Pancreas (tissue), 10 donors: ENCODE measurements at regions not wholly inside any gene's neighbourhood (a gene's known extent, or its start where the extent isn't known, plus 50 kb on each side); places are given as distances from the start of the nearest gene placed in this dataset.
"Not testable (repeated sequence)": the region's sequence is repeated elsewhere in the genome, so short reads cannot be mapped to it uniquely, and the experiment has no call there.

ENCODE experiments used
- ATAC-seq, 4 donors: fragments of 200-7000 bp; cut with Tn5 transposase; one replicate each; pipeline versions ENCODE4 v1.8.0 to v1.9.1; 2020; ENCODE audit warnings: mild to moderate bottlenecking in 4 of 4, moderate library complexity in 4 of 4
- DNase-seq, 6 donors: peaks; one replicate each; pipeline ENCODE4 v3.0.0-alpha.2; 2020
- FAIRE-seq: peaks from 2 replicates; lab custom pipeline; 2012; peaks lifted over from hg19 to GRCh38; lab: Jason Lieb, UNC
- H3K27ac ChIP-seq, 4 donors: fragments of 200-600 bp; sonication (generic); 1 replicate in 3 of 4; 2 replicates in 1 of 4; pipeline versions ENCODE4 v1.5.0 to v1.8.0; 2020
- H3K27me3 ChIP-seq, 4 donors: fragments of 200-600 bp; one replicate each; pipeline ENCODE4 v1.8.0; 2021
- H3K36me3 ChIP-seq, 3 donors: fragments of 200-600 bp; sonication (generic) in 1 of 3; one replicate each; pipeline versions ENCODE4 v1.5.0 to v1.8.0; 2020 to 2021
- H3K4me1 ChIP-seq, 3 donors: fragments of 200-600 bp; one replicate each; pipeline ENCODE4 v1.8.0; 2021
- H3K4me3 ChIP-seq, 4 donors: fragments of 200-600 bp; sonication (generic) in 2 of 4; one replicate each; pipeline versions ENCODE4 v1.5.0 to v1.8.0; 2020 to 2021
- H3K9me3 ChIP-seq, 4 donors: fragments of 200-600 bp; one replicate each; pipeline ENCODE4 v1.8.0; 2021
- CTCF ChIP-seq, 4 donors: fragments of 200-600 bp; sonication (generic) in 3 of 4; IDR thresholded peaks; one replicate each; pipeline versions ENCODE4 v1.5.0 to v1.8.0; 2021; ENCODE audit warnings: antibody characterized with exemption in 4 of 4
- WGBS, 2 donors: extraction: QIAGEN DNeasy Blood & Tissue Kit; methylation state at CpG; one replicate each; pipeline ENCODE4 v1.1.7; 2013; 5-methylcytosine and 5-hydroxymethylcytosine counted together
- intact Hi-C, 3 donors: fragments of 100-400 bp; cut with DNase I; formaldehyde crosslinking; loops; one replicate each; pipeline versions ENCODE4 v1.11.1 to v1.14.2; 2022
- donor health status: healthy with polysubstance abuse.
- donor health status: DM: no; HTN: no; CAD: no; lungs with moderate emphysema.
- donor health status: DM: no; HTN: no; CAD: no.
- donor health status: control.
- donor health status: control.
- donor health status: Bipolar disorder and iron deficiency.
- donor health status: DM: yes; HTN: yes; CAD: no.
- donor health status: DM: no; HTN: no; CAD: no.
- donor health status: DM: no; HTN: no; CAD: no.
- donor health status: DM: yes; HTN: yes; CAD: no.

GRCh38 chr3:163213838-163214237, 1717.2 kb downstream of the OTOL1 start:
- intact Hi-C loops = no loop called here
- TF ChIP-seq CTCF (IDR thresholded peaks at IDR 0.05) = no peak
- no peaks in the 10 kb centered on the region for H3K36me3 ChIP-seq
- no peaks in the 10 kb centered on the region for H3K27me3 ChIP-seq
- no peak for DNase-seq
- H3K27ac ChIP-seq = no peak overlapping the region
- no peaks in the 10 kb centered on the region for H3K4me1 ChIP-seq
- no peak for FAIRE-seq
- WGBS, 2 donors = 73 to 82% methylated on average over 1 of the region's 1 CpG
- no peaks in the 10 kb centered on the region for H3K9me3 ChIP-seq
- no peak for ATAC-seq
- H3K4me3 ChIP-seq = no peak overlapping the region

GRCh38 chr3:163196815-163197374, 1700.3 kb downstream of the OTOL1 start:
- DNase-seq (no peak), FAIRE-seq (no peak)

GRCh38 chr3:163196245-163196644, 1699.6 kb downstream of the OTOL1 start:
- ATAC-seq (no peak), FAIRE-seq (no peak), DNase-seq (no peak)
- Histone ChIP-seq H3K9me3 (no peaks in the 10 kb centered on the region), H3K27me3 (peaks cover 0 to 3% (median 0%) of the 10 kb centered on the region in 4 donors), H3K4me1 (no peaks in the 10 kb centered on the region), H3K27ac (no peak overlapping the region), H3K4me3 (no peak overlapping the region), H3K36me3 (no peaks in the 10 kb centered on the region)
- 31 to 51% methylated on average over 2 of the region's 2 CpGs for WGBS, 2 donors
- intact Hi-C loops = no loop called here
- TF ChIP-seq CTCF (IDR thresholded peaks at IDR 0.05) = no peak

More at GRCh38 chr3:163196815-163197374, 1700.3 kb downstream of the OTOL1 start:
- H3K9me3 ChIP-seq = no peaks in the 10 kb centered on the region
- TF ChIP-seq CTCF (IDR thresholded peaks at IDR 0.05) = no peak
- no peaks in the 10 kb centered on the region for H3K36me3 ChIP-seq
- H3K27ac ChIP-seq = no peak overlapping the region
- H3K27me3 ChIP-seq = peaks cover 0 to 3% (median 0%) of the 10 kb centered on the region in 4 donors
- no peak for ATAC-seq
- H3K4me1 ChIP-seq = no peaks in the 10 kb centered on the region
- no peak overlapping the region for H3K4me3 ChIP-seq
- intact Hi-C loops = no loop called here
- WGBS, 2 donors = 11 to 18% methylated on average over 2 of the region's 2 CpGs

- ATAC-seq (no peak), FAIRE-seq (no peak), DNase-seq (no peak)
- TF ChIP-seq CTCF (IDR thresholded peaks at IDR 0.05) = no peak
- no peaks in the 10 kb centered on the region for H3K27me3 ChIP-seq
- no peak overlapping the region for H3K27ac ChIP-seq
- H3K9me3 ChIP-seq = no peaks in the 10 kb centered on the region
- no peak overlapping the region for H3K4me3 ChIP-seq
- intact Hi-C loops = no loop called here
- H3K4me1 ChIP-seq = no peaks in the 10 kb centered on the region
- 54 to 65% methylated on average over 1 of the region's 1 CpG for WGBS, 2 donors
- no peaks in the 10 kb centered on the region for H3K36me3 ChIP-seq
These were observed 1689.2 kb downstream of the OTOL1 start for GRCh38 chr3:163185721-163186350.

- Histone ChIP-seq H3K4me1 (no peaks in the 10 kb centered on the region), H3K4me3 (no peak overlapping the region), H3K27me3 (no peaks in the 10 kb centered on the region), H3K9me3 (no peaks in the 10 kb centered on the region), H3K36me3 (no peaks in the 10 kb centered on the region), H3K27ac (no peak overlapping the region)
- intact Hi-C loops = no loop called here
- no peak for DNase-seq
- ATAC-seq = no peak
- WGBS, 2 donors = 17 to 41% methylated on average over 2 of the region's 2 CpGs
- FAIRE-seq = no peak
- TF ChIP-seq CTCF (IDR thresholded peaks at IDR 0.05) = no peak
These were observed 1679.4 kb downstream of the OTOL1 start for GRCh38 chr3:163175970-163176369.

GRCh38 chr3:163172513-163172912, 1675.9 kb downstream of the OTOL1 start:
- H3K4me3 ChIP-seq, H3K36me3 ChIP-seq, FAIRE-seq, H3K27me3 ChIP-seq, DNase-seq, H3K4me1 ChIP-seq, ATAC-seq, intact Hi-C loops, H3K9me3 ChIP-seq, H3K27ac ChIP-seq: not testable (repeated sequence)
- 47 to 60% methylated on average over 3 of the region's 3 CpGs for WGBS, 2 donors
